Suprapubic skin (tissue), 4 donors: ENCODE measurements at regions not wholly inside any gene's neighbourhood (a gene's known extent, or its start where the extent isn't known, plus 50 kb on each side); places are given as distances from the start of the nearest gene placed in this dataset.

Source experiments
- CTCF ChIP-seq, 2 donors: fragments of 200-600 bp in 1 of 2; fragments of 450-650 bp in 1 of 2; sonication (generic) in 1 of 2; IDR thresholded peaks; one replicate each; pipeline ENCODE4 v1.5.1; 2016 to 2019; ENCODE audit warnings: antibody characterized with exemption in 2 of 2, mild to moderate bottlenecking in 1 of 2, moderate library complexity in 1 of 2
- EP300 ChIP-seq: sonication (generic); formaldehyde crosslinking; IDR thresholded peaks from one replicate; pipeline ENCODE4 v1.6.1; 2017; ENCODE audit warnings: antibody characterized with exemption
- POLR2A ChIP-seq, 2 donors: fragments of 450-650 bp; IDR thresholded peaks; one replicate each; pipeline ENCODE4 v1.6.1; 2017; ENCODE audit warnings: antibody characterized with exemption in 2 of 2, mild to moderate bottlenecking in 2 of 2, moderate library complexity in 2 of 2
- POLR2AphosphoS5 ChIP-seq, 3 donors: sonication (generic); formaldehyde crosslinking; IDR thresholded peaks; one replicate each; pipeline ENCODE4 v1.6.1; 2017; ENCODE audit warnings: antibody characterized with exemption in 3 of 3

GRCh38 chr1:2961081-2961480 lies 60.2 kb upstream of the ACTRT2 start:
- TF ChIP-seq CTCF (IDR thresholded peaks at IDR 0.05) = no peak
- TF ChIP-seq POLR2A (IDR thresholded peaks at IDR 0.05) = no peak
- no peak for TF ChIP-seq EP300
- no peak for TF ChIP-seq POLR2AphosphoS5 (IDR thresholded peaks at IDR 0.05)
